ENCODE measurements at regions not wholly inside any gene's neighbourhood (a gene's known extent, or its start where the extent isn't known, plus 50 kb on each side); places are given as distances from the start of the nearest gene placed in this dataset.

GRCh38 chr1:102546251-102546650 lies 549.5 kb upstream of the OLFM3 start:
- TF ChIP-seq CTCF (conservative IDR thresholded peaks at IDR 0.05) (no peak), EZH2 (IDR thresholded peaks at IDR 0.05; ENCODE audit: low read depth) (no peak)

Data from PC-9 (cell line).